Hematopoietic multipotent progenitor cell treated with erythropoietin and hydrocortisone succinate and interleukin-3 and kit ligand, for 4 days (in vitro differentiated cells): ENCODE measurements at regions not wholly inside any gene's neighbourhood (a gene's known extent, or its start where the extent isn't known, plus 50 kb on each side); places are given as distances from the start of the nearest gene placed in this dataset.
"Not testable (repeated sequence)": the region's sequence is repeated elsewhere in the genome, so short reads cannot be mapped to it uniquely, and the experiment has no call there.

Source experiments
- DNase-seq: peaks from one replicate; pipeline ENCODE4 v3.0.0-alpha.2; 2015

DNA sequence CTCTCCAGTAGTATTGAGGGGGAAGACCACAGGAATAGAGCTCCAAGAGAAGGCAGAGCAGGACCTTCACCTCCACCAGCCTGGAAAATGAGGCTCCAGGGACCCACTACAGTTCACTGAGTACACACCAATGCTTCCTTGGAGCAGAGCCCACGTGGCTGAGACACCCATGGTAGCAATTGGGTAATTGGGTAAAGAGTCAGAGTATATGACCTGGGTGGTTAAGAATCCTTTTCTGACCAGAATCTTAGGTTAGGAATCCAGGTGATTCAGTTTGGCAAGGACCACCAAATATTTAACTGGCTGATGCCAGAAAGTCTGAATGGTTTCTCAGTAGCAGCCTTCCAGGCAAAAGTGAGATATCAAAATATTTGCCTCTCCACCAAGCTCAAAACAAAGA is 107.7 kb downstream of the MDH1 start:
- DNase-seq: no peak

DNA sequence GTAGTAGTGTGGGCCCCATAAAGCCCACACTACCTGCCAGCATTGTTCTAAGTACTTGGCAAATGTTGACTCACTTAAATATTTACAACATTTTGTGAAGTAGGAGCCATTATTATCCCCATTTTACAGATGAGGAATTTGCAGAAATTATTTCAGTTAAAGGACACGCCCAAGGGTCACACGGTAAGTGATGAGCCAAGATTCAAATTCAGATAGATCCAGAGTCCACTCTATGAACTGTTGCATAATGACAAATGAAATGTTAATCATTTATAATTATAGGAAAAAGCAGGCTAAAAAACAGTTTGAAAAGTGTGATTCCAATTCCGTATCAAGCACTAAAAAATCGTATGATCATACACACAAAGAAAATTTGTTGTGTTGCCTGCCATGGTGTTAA is 108.4 kb downstream of the MDH1 start:
- no peak for DNase-seq

DNA sequence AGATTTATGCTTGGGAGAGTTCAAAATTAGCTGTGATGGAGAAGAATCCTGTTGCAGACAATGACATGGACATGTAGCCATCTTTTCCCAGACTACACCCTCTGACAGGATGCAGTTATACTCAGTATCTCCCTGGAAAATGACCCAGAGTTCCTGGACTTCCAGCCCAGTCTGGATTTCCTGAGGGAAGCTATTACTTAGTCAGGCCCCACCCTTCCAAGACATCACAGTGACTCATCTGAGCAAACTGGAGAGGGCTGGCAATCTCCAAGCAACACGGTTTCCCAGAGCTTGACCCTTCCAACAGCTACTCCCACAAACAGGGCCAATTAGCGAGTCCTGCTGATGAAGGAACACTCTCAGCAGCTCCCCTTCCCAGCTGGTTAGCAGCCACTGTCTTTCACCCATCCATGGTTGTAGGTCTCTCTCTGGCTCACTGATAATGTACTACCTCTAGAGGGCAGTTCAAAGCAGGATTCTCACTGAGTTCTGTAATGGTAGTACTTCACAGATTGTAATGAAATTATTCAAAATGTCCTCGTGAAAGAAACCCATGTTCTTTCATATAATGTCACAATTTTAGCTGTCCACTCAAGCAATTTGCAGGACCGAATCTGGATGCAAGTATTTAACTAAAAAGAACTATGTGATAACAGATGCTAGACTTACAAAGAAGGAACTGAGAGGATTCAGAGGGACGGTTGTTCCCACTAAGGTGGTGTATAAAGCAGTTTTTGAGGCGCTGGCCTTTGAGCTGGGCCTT is 110.2 kb downstream of the MDH1 start:
- DNase-seq: peak; percentile 75

DNA sequence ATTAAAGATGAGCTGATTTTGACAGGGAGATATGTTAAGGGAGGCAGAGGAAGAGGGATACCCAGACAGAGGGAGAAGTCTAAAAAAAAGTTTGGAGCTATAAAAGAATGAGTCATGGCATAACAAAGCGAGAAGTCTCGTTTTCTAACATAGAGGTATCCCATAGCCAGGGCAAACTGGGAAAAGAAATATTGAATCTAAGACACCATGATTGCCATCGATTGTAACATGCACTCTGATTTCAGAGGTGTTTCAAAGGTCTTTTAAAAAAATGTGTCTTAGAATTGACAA is 110.7 kb downstream of the MDH1 start:
- no peak for DNase-seq

DNA sequence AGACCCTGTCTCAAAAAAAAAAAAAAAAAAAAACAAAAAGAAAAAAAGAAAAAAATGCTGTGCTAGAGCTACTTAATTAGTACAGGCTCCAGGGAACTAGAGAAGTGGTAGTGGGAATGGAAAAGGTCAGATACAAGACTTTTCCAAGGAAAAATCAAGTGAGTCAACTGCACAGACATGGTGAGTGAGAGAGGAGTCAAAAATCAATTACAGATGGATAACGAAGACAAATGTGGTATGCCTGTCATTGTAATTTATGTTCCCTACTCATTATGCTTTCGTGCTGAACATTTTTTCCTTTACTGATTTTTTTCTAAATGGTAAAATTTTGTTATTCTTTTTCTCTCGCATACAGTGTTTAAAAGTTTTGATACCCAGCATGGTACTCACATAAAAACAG is 111.5 kb downstream of the MDH1 start:
- DNase-seq: no peak

DNA sequence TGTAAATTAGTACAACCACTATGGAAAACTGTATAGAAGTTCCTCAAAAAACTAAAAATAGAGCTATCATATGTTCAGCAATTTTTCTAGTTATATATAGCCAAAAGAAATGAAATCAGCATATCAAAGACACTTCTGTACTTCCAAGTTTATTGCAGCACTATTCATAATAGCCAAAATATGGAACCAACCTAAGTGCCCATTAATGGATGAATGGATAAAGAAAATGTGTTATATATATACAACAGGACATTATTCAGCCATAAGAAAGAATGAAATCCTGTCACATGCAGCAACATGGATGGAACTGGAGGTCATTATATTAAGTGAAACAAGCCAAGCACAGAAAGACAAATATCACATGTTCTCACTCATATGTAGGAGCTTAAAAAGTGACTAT is 112.6 kb downstream of the MDH1 start:
- DNase-seq: no peak

DNA sequence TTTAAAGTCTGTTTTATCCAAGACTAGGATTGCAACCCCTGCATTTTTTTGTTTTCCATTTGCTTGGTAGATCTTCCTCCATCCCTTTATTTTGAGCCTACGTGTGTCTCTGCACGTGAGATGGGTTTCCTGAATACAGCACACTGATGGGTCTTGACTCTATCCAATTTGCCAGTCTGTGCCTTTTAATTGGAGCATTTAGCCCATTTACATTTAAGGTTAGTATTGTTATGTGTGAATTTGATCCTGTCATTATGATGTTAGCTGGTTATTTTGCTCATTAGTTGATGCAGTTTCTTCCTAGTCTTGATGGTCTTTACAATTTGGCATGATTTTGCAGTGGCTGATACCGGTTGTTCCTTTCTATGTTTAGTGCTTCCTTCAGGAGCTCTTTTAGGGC is 117.3 kb downstream of the MDH1 start:
- not testable (repeated sequence) for DNase-seq

DNA sequence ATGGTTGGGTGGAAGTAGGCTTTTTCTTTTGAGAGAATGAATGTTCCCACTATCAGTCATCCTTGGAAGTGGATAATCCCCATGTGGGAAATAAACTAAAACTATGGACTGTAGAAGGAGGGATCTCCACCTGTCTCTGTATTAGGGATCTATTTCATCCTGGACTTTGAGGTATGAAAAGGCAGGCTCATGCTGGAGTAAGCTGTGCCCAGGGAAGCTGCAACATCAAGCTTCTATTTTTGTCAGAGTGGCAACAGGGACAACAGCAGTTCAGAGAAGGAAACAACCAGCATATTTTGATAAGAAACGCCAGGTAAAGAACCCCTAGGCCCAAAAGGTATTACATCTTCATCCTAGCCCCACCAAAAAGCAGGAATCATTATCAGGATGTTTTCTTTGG is 122.0 kb downstream of the MDH1 start:
- no peak for DNase-seq

DNA sequence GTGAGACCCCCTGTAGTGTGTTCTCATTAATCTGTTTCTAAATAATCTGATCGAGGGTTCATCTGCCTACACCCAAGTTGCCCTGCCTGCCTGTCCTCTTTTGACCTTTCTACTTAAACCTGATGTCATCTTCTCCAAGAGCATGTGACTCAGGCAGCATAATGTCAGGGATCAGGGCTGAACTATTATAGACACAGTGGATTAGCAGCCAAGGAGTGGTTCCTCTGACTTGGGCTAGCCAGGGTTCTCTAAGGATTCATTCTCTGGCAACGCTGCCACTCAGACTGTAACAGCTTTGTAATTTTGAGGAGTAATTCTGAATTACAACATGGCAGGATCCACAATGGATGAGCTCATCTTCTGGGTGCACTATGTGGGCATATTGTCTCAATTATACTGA is 124.0 kb downstream of the MDH1 start:
- DNase-seq: no peak

DNA sequence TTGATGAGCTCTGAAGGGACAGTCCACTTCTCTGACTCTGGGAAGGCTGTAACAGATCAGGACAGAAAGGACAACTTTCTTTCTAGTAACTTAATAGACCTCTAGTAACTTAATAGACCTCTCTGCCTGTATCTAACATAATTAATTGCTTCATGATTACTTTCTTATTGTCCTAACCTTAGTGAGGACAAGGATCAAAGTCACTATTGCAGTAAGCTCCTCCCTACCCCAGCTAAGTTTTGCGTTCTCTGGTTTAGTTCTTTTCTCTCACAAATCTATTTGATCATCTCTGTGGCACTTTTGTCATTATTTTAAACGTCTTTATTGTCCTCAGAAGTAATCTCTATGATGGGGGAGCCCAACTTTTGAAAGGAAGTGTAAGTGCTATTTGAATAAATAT is 125.5 kb upstream of the UGP2 start:
- no peak for DNase-seq

DNA sequence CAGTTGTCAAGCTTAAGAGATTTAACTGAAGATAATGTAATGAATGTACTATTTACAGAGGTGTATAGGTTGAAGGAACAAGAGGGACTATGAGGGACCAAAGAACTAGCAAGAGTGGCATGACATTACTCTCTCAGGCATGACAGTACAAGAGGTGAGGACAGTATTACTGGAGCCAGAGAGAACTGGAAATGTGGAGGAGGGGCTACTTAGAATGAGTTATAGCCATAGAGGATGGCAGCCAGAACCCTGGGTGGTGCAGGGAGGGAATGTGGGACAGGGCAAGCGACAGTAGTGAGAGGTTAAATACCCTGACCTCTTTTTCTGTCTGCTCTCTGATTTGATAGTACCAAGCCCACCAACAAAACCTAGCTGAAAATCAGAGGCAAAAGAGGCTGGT is 122.6 kb upstream of the UGP2 start:
- DNase-seq: no peak

DNA sequence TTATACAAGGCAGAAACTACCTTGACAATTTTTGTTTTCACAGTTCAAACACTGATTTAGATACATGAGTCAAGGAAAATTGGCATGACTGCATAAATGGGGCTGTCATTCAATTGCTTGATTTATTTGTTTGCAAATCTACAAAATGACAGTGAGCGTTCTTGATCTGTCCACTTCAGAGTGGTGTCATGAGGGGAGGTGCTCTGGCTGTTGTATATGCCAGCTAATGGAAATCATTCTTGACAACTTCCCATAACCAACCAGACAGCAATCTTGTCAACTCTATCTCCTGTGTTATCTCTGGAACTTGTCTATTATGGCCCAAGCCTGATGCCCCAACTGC is 120.6 kb upstream of the UGP2 start:
- DNase-seq: no peak

DNA sequence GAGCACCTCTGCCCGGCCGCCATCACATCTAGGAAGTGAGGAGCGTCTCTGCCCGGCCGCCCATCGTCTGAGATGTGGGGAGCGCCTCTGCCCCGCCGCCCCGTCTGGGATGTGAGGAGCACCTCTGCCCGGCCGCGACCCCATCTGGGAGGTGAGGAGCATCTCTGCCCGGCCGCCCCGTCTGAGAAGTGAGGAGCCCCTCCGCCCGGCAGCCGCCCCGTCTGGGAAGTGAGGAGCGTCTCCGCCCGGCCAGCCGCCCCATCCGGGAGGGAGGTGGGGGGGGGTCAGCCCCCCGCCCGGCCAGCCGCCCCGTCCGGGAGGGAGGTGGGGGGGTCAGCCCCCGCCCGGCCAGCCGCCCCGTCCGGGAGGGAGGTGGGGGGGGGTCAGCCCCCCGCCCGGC is 119.4 kb upstream of the UGP2 start:
- not testable (repeated sequence) for DNase-seq

DNA sequence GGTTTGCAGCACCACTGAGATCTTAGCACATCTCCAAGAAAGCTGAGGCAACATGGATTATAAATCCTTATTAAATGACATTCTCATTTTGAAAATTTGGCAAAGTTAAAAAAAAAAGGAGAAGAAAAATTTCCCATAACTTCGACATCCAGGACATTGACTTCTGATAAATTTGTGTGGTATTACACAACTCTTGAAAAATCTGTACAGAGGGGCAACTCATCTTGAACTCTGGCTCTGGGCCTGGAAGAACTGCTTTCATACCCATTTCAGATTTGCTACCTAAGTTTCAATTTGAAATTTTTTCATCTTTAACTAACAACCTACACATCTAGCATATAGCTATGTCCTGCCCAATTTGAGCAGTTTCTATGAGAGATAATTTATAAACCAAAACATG is 118.0 kb upstream of the UGP2 start:
- DNase-seq: no peak

DNA sequence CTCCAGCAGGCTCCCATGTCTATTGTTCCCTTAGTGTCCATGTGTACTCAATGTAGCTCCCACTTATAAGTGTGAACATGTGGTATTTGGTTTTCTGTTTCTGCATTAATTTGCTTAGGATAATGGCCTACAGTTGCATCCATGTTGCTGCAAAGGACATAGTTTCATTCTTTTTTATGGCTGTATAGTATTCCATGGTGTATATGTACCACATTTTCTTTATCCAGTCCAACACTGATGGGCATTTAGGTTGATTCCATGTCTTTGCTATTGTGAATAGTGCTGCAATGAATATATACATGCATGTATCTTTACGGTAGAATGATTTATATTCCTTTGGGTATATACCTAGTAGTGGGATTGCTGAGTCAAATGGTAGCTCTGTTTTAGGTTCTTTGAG is 116.5 kb upstream of the UGP2 start:
- not testable (repeated sequence) for DNase-seq

DNA sequence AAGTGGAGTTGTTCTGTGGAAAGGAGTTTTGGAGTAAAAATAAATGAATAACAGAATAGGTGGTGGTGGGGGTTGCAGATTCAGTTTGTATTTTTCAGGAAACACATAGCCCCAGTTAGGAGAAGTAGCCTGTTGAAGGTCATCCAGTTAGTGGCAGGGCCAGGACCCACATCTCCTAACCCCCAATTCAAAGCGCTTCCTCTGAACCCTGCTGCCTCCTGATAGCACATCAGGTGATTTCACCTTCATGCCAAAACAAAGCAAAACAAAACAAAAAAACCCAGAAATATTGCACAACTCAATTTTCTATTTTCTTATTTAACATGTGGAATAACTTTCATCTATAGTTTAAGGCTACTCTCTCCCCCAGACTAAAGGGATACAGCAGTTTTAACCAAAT is 112.3 kb upstream of the UGP2 start:
- no peak for DNase-seq

DNA sequence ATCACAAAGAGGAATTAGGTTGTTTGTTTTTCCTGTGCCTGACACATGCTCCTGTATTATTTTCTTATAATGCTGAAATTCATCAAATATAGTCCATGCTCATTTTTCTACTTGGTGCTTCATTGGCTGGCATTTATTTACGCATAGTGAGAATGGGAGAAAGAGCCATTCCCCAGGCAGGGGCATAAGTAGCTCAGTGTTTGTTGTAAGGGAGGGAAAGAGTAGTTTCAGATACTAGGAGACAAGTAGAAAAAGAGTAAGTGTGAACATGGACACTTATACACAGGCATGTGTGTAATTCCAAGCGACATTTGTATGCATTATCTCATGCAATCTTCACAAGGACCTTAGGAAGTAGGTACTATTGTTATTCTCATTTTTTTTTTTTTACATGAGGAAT is 111.9 kb upstream of the UGP2 start:
- no peak for DNase-seq

DNA sequence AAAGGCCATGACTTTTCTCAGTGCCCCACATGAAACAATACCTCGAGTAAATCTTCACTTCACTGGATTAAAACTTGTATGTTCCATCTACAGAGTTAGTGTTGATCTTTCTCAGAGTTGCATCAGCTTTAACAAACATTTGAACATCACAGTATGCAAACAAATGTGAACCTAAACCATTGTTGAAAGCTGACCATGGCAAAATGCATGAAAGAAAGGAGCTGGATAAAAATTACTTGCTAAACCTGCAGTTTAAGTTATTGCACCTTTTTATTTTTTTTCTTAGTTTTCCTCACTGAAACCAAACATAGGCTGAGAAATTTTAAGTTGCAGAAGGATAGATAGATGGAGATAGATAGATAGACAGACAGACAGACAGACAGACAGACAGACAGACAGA is 107.2 kb upstream of the UGP2 start:
- DNase-seq: no peak

DNA sequence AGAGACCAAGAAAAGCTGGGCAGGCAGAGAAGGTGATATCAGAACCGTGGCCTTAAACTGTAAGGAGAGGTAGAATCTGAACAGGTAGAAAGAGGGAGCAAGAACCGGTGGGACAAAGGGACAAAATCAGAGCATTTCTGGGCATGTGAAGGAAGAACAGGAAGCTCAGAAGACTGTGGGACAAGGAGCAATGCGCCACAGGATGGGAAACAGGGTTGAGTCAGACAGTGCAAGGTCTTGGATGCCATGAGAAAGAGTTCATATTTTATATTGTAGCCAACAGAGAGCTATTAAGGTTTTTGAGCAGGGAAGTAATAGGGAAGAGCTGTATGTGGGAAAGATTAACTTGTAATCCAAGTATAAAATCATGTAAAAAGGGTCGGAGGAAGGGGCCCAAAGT is 106.4 kb upstream of the UGP2 start:
- no peak for DNase-seq

DNA sequence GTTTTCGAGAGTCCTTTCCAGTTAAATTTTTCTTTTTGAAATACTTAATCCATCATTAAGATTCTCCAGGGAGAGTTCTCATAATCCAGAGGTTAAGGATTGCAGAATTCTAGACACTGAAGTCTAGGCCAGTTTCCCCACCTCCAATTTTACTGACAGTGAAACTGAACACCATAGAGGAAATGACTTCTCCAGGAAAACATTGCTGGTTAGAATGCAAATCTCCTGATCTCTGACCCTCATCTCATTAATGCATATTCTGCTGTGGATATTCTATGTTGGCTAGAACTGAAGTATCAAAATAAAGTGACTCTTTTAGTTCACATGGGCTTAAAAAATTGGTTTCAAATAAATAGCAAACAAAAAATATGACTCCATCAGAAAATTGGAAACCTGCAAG is 105.8 kb upstream of the UGP2 start:
- DNase-seq: no peak

DNA sequence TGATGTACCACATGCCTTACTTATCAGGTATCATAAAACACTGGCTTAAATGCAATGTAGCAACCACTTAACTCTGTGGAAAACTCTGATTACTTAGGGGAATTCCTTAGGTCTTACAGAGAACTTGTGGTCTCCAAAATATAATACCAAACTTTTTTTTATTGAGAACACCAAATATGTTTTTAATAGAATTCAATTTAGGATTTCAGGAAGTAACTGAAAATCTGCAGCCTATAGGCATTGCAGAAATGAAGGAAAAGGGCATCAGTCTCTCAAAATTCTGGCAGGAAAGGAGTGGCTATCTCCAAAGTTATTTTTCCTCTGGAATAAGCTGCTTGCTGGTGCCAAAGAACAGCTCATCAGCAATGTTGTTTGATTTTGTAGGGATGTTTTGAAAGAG is 105.3 kb upstream of the UGP2 start:
- no peak for DNase-seq

DNA sequence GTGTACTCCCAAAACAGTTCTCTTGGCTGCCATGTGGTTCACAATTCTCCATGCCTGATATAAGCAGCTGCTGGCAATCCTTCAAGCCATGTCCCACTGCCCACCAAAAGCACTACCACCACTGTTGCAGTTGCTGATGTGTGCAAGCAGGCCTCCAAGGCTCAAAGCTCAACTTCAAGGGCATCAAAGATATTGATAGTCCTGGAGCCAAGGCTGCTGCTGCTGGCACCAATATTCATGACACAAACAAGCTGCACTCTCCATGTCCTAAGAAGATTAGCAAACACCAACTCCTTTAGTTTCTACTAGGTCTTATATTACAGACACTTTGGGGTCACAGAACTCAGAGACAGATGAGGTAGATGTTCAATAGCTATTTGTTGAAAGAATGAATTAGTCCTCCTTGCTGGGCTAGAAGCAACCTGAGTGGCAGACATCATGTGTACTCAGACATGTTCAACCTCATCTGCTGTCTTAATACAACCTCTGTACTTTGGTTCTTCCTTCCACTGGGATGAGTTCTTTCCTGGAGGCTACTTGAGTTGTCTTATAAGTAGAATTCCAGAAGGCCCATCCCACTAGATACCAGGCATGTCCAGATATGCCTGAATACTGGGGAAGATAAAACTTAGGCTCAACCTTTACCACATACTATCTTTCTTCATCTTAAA is 104.5 kb upstream of the UGP2 start:
- no peak for DNase-seq

DNA sequence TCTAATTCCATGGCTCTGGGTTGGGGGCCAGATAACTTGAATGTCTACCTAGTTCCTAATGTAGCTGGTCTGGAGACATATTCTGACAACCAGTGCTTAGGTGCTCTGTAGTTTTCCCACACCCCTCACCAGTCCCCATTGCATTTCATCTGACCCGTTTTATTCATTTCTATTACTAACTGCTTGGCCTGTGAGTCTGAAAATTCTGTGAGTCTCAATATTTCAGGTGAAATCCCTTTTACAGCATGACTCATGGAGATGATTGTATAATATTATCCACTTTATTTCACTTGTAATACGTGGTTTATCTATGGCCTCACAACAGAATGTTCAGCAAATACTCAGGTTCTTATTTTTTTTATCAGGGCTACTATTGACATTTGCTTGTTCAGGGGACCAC is 103.7 kb upstream of the UGP2 start:
- DNase-seq: no peak

DNA sequence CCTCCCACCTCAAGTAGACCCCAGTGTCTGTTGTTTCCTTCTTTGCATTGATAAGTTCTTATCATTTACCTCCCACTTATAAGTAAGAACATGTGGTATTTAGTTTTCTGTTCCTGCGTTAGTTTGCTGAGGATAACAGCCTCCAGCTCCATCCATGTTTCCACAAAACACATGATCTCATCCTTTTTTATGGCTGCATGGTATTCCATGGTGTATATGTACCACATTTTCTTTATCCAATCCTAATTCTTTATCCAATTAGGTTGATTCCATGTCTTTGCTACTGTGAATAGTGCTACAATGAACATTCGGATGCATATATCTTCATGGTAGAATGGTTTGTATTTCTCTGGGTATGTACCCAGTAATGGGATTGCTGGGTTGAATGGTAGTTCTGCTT is 102.5 kb upstream of the UGP2 start:
- not testable (repeated sequence) for DNase-seq

DNA sequence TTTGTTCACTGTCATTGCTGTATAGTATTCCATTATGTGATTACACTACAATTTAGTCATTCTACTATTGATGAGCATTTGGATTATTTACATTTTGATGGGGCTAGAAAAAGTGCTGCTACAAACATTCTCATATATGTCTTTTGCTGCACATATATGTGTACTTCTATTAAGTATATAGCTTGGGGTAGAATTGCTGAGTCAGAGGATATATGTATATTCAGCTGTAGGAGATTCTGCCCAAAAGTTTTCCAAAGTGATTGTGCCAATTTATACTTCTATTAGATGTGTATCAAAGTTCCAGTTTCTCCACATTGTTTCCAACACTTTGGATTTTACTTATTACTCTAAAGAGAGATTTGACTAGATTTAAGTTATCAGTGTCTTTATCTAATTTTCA is 101.7 kb upstream of the UGP2 start:
- no peak for DNase-seq
